Parathyroid adenoma (tissue), 2 donors: ENCODE measurements at regions not wholly inside any gene's neighbourhood (a gene's known extent, or its start where the extent isn't known, plus 50 kb on each side); places are given as distances from the start of the nearest gene placed in this dataset.

Experiments used
- H2AFZ ChIP-seq: fragments of 300-600 bp; sonication (generic); one replicate; pipeline ENCODE4 v1.7.0; 2017; ENCODE audit warnings: antibody characterized with exemption, mild to moderate bottlenecking
- H3K27ac ChIP-seq: fragments of 300-600 bp; sonication (generic); one replicate; pipeline ENCODE4 v1.7.0; 2017
- H3K27me3 ChIP-seq: fragments of 300-600 bp; sonication (generic); one replicate; pipeline ENCODE4 v1.7.0; 2017; ENCODE audit warnings: low read length; ENCODE audit not compliant: control insufficient read depth, insufficient read depth
- H3K36me3 ChIP-seq: fragments of 300-600 bp; sonication (generic); one replicate; pipeline ENCODE4 v1.7.0; 2017; ENCODE audit warnings: low read length; ENCODE audit not compliant: control insufficient read depth, insufficient read depth
- H3K4me1 ChIP-seq: fragments of 300-600 bp; sonication (generic); one replicate; pipeline ENCODE4 v1.7.0; 2017; ENCODE audit warnings: control low read depth
- H3K4me2 ChIP-seq: fragments of 300-600 bp; sonication (generic); one replicate; pipeline ENCODE4 v1.7.0; 2017; ENCODE audit warnings: low read length
- H3K4me3 ChIP-seq: fragments of 300-600 bp; sonication (generic); one replicate; pipeline ENCODE4 v1.7.0; 2017; ENCODE audit warnings: low read depth, low read length
- H3K79me2 ChIP-seq: fragments of 300-600 bp; sonication (generic); one replicate; pipeline ENCODE4 v1.7.0; 2017; ENCODE audit warnings: control low read depth
- H3K9ac ChIP-seq: fragments of 300-600 bp; sonication (generic); one replicate; pipeline ENCODE4 v1.7.0; 2017; ENCODE audit warnings: mild to moderate bottlenecking
- H3K9me3 ChIP-seq: fragments of 300-600 bp; sonication (generic); one replicate; pipeline ENCODE4 v1.7.0; 2017; ENCODE audit warnings: low read length; ENCODE audit not compliant: control insufficient read depth
- CTCF ChIP-seq: fragments of 300-600 bp; sonication (generic); IDR thresholded peaks from one replicate; pipeline ENCODE4 v1.7.0; 2017; ENCODE audit warnings: antibody characterized with exemption, mild to moderate bottlenecking
- donor health status: primary hyperparathyroidism.

- peaks cover 2% of the 10 kb centered on the region for H3K36me3 ChIP-seq
- H3K4me2 ChIP-seq = no peak overlapping the region
- H3K4me1 ChIP-seq = no peaks in the 10 kb centered on the region
- no peaks in the 10 kb centered on the region for H3K27me3 ChIP-seq
- no peak overlapping the region for H3K4me3 ChIP-seq
- no peak overlapping the region for H2AFZ ChIP-seq
- H3K9me3 ChIP-seq = no peaks in the 10 kb centered on the region
- no peak overlapping the region for H3K27ac ChIP-seq
- H3K79me2 ChIP-seq = no peaks in the 10 kb centered on the region
- TF ChIP-seq CTCF = no peak
- no peak overlapping the region for H3K9ac ChIP-seq
Measured at GRCh38 chr14:43697003-43697402, 810.1 kb downstream of the FSCB start.

DNA sequence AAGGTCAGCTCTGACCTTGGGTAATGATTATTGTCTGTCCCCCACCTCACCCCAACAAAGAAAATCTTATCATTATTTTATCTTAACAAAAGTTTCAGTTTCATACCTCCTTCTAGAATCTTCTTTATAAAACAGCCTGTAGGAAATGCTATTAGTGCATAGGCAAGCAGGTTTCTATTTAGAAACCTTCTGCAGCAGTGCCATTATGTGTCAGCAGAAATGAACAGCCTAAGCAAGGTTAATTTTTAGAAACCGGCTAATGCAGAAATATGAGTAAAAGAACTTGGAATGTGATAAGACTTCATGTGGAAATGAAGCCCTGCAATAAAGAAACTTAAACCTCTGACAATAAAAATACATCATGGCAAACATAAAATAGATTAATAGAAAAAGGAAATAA is 814.4 kb downstream of the FSCB start:
- H3K4me1 ChIP-seq = no peaks in the 10 kb centered on the region
- H3K27ac ChIP-seq = no peak overlapping the region
- no peak overlapping the region for H3K4me3 ChIP-seq
- H3K27me3 ChIP-seq = no peaks in the 10 kb centered on the region
- TF ChIP-seq CTCF = no peak
- H2AFZ ChIP-seq = no peak overlapping the region
- no peaks in the 10 kb centered on the region for H3K9me3 ChIP-seq
- no peak overlapping the region for H3K4me2 ChIP-seq
- no peak overlapping the region for H3K9ac ChIP-seq
- H3K79me2 ChIP-seq = no peaks in the 10 kb centered on the region
- peaks cover 1% of the 10 kb centered on the region for H3K36me3 ChIP-seq

GRCh38 chr14:43687921-43688320 is 819.2 kb downstream of the FSCB start:
- no peak overlapping the region for H2AFZ ChIP-seq
- no peak overlapping the region for H3K4me2 ChIP-seq
- H3K4me1 ChIP-seq = no peaks in the 10 kb centered on the region
- no peak for TF ChIP-seq CTCF
- no peaks in the 10 kb centered on the region for H3K27me3 ChIP-seq
- no peak overlapping the region for H3K4me3 ChIP-seq
- H3K9ac ChIP-seq = no peak overlapping the region
- H3K27ac ChIP-seq = no peak overlapping the region
- no peaks in the 10 kb centered on the region for H3K9me3 ChIP-seq
- no peaks in the 10 kb centered on the region for H3K79me2 ChIP-seq
- H3K36me3 ChIP-seq = no peaks in the 10 kb centered on the region

- no peak for TF ChIP-seq CTCF
Measured at GRCh38 chr14:43677581-43677980, 829.5 kb downstream of the FSCB start.

GRCh38 chr14:43674273-43674672 is 832.8 kb downstream of the FSCB start:
- Histone ChIP-seq H2AFZ (no peak overlapping the region), H3K9me3 (no peaks in the 10 kb centered on the region), H3K9ac (no peak overlapping the region), H3K4me3 (no peak overlapping the region), H3K79me2 (no peaks in the 10 kb centered on the region), H3K4me1 (no peaks in the 10 kb centered on the region), H3K36me3 (no peaks in the 10 kb centered on the region), H3K27ac (no peak overlapping the region), H3K4me2 (no peak overlapping the region), H3K27me3 (no peaks in the 10 kb centered on the region)
- no peak for TF ChIP-seq CTCF

More at GRCh38 chr14:43677581-43677980, 829.5 kb downstream of the FSCB start:
- no peaks in the 10 kb centered on the region for H3K27me3 ChIP-seq
- no peak overlapping the region for H3K27ac ChIP-seq
- H3K36me3 ChIP-seq = no peaks in the 10 kb centered on the region
- no peak overlapping the region for H3K9ac ChIP-seq
- H3K4me2 ChIP-seq = no peak overlapping the region
- H3K4me3 ChIP-seq = no peak overlapping the region
- no peak overlapping the region for H2AFZ ChIP-seq
- H3K9me3 ChIP-seq = no peaks in the 10 kb centered on the region
- no peaks in the 10 kb centered on the region for H3K79me2 ChIP-seq
- no peaks in the 10 kb centered on the region for H3K4me1 ChIP-seq
